PC-3 (cell line): ENCODE measurements at regions not wholly inside any gene's neighbourhood (a gene's known extent, or its start where the extent isn't known, plus 50 kb on each side); places are given as distances from the start of the nearest gene placed in this dataset.

Experiments used
- ATAC-seq: fragments of 200-7000 bp; cut with Tn5 transposase; 2 replicates; pipeline ENCODE4 v1.9.1; 2020; ENCODE audit warnings: mild to moderate bottlenecking, moderate library complexity
- BruUV-seq: library from RNA; stranded (reverse); fragments of 400-500 nt; replicated peaks from 2 replicates; lab custom pipeline; 2021; lab: Mats Ljungman, UMichigan
- CTCF ChIA-PET: fragments of 300-600 bp; sonication (Branson Sonifier 250); formaldehyde crosslinking; loops from one replicate; lab custom pipeline; 2022; ENCODE audit warnings: antibody characterized with exemption; lab: Charles Lee
- POLR2A ChIA-PET: fragments of 300-600 bp; sonication (Branson Sonifier 250); formaldehyde crosslinking; loops from one replicate; lab custom pipeline; 2022; ENCODE audit warnings: antibody characterized with exemption; ENCODE audit not compliant: unreplicated experiment; lab: Charles Lee
- DNase-seq: peaks from one replicate; pipeline ENCODE4 v3.0.0-alpha.2; 2015
- H2AFZ ChIP-seq: fragments of 300-600 bp; sonication (generic); 2 replicates; pipeline ENCODE4 v1.6.0; 2016; ENCODE audit warnings: antibody characterized with exemption, low read length
- H3F3A ChIP-seq: fragments of 300-600 bp; sonication (generic); one replicate; pipeline ENCODE4 v1.6.0; 2017; ENCODE audit warnings: antibody characterized with exemption, low read length, control low read depth, mild to moderate bottlenecking; ENCODE audit not compliant: unreplicated experiment
- H3K27ac ChIP-seq: fragments of 300-600 bp; sonication (generic); 2 replicates; pipeline ENCODE4 v1.5.1; 2016; ENCODE audit warnings: mild to moderate bottlenecking, low read length
- H3K27me3 ChIP-seq: fragments of 300-600 bp; sonication (generic); 2 replicates; pipeline ENCODE4 v1.6.1; 2016; ENCODE audit warnings: low read length, mixed read lengths
- H3K36me3 ChIP-seq: fragments of 300-600 bp; sonication (generic); 2 replicates; pipeline ENCODE4 v1.6.1; 2016; ENCODE audit warnings: low read depth, mixed run types, low read length, mixed read lengths
- H3K4me1 ChIP-seq: fragments of 300-600 bp; sonication (generic); 2 replicates; pipeline ENCODE4 v1.5.1; 2016; ENCODE audit warnings: low read length; ENCODE audit not compliant: insufficient read depth
- H3K4me2 ChIP-seq: fragments of 300-600 bp; sonication (generic); 2 replicates; pipeline ENCODE4 v1.6.0; 2016; ENCODE audit warnings: low read length
- H3K4me3 ChIP-seq: fragments of 300-600 bp; sonication (generic); 2 replicates; pipeline ENCODE4 v1.5.1; 2016; ENCODE audit warnings: mild to moderate bottlenecking, low read length, mixed read lengths
- H3K79me2 ChIP-seq: fragments of 300-600 bp; sonication (generic); 2 replicates; pipeline ENCODE4 v1.6.1; 2017; ENCODE audit warnings: low read length, mixed read lengths
- H3K9ac ChIP-seq: fragments of 300-600 bp; sonication (generic); 2 replicates; pipeline ENCODE4 v1.6.0; 2016; ENCODE audit warnings: mild to moderate bottlenecking, low read length
- H3K9me2 ChIP-seq: fragments of 300-600 bp; sonication (generic); replicated peaks from 2 replicates; pipeline ENCODE4 v1.6.1; 2016; ENCODE audit warnings: mixed run types, low read length, mixed read lengths
- H3K9me3 ChIP-seq: fragments of 300-600 bp; sonication (generic); 2 replicates; pipeline ENCODE4 v1.6.1; 2016; ENCODE audit warnings: low read length, mixed read lengths
- H4K20me1 ChIP-seq: fragments of 300-600 bp; sonication (generic); 2 replicates; pipeline ENCODE4 v1.6.1; 2016; ENCODE audit warnings: low read length, mixed read lengths
- CTCF ChIP-seq: fragments of 300-600 bp; sonication (generic); conservative IDR thresholded peaks from 2 replicates; pipeline ENCODE4 v1.5.1; 2017; ENCODE audit warnings: antibody characterized with exemption, low read depth, mild to moderate bottlenecking, low read length
- EZH2 ChIP-seq: fragments of 300-600 bp; sonication (generic); IDR thresholded peaks from one replicate; pipeline ENCODE4 v1.6.1; 2017; ENCODE audit warnings: antibody characterized with exemption, mild to moderate bottlenecking, low read length; ENCODE audit not compliant: unreplicated experiment
- EZH2phosphoT487 ChIP-seq: fragments of 300-600 bp; sonication (generic); IDR thresholded peaks from 2 replicates; pipeline ENCODE4 v1.6.1; 2018; ENCODE audit warnings: mild to moderate bottlenecking, antibody characterized with exemption, low read length, borderline replicate concordance
- intact Hi-C: fragments of 100-400 bp; cut with micrococcal nuclease; formaldehyde crosslinking; loops from 2 replicates; pipeline ENCODE4 v1.9.0; 2023

GRCh38 chr5:27412384-27412783 is 374.0 kb upstream of the CDH9 start:
- H3K27ac ChIP-seq, result no peak overlapping the region
- H3F3A ChIP-seq, result no peaks in the 10 kb centered on the region
- no peaks in the 10 kb centered on the region for H3K36me3 ChIP-seq
- no TSS peak for BruUV-seq
- no peak overlapping the region for H3K9ac ChIP-seq
- H3K9me2 ChIP-seq, result no peaks in the 10 kb centered on the region
- no peak overlapping the region for H3K4me3 ChIP-seq
- DNase-seq (peak; percentile 24), ATAC-seq (peak; percentile 87)
- TF ChIP-seq EZH2, result no peak
- TF ChIP-seq EZH2phosphoT487, result no peak
- TF ChIP-seq CTCF, result no peak
- ChIA-PET POLR2A (no interaction called here), CTCF (no interaction called here)
- no peaks in the 10 kb centered on the region for H3K27me3 ChIP-seq
- intact Hi-C loops, result no loop called here
- H3K9me3 ChIP-seq, result no peaks in the 10 kb centered on the region
- H3K4me1 ChIP-seq, result 0 out of 2 replicates have a peak, but pooled peaks cover 4% of the 10 kb centered on the region
- H3K4me2 ChIP-seq, result no peak overlapping the region
- H3K79me2 ChIP-seq, result no peaks in the 10 kb centered on the region
- H2AFZ ChIP-seq, result 0 out of 2 replicates have a peak overlapping the region, but pooled peaks have one; percentile 16
- H4K20me1 ChIP-seq, result no peaks in the 10 kb centered on the region

GRCh38 chr5:27406020-27406419 is 367.6 kb upstream of the CDH9 start:
- H3F3A ChIP-seq, result no peaks in the 10 kb centered on the region
- no peak overlapping the region for H2AFZ ChIP-seq
- no peaks in the 10 kb centered on the region for H3K4me1 ChIP-seq
- BruUV-seq, result no TSS peak
- H3K79me2 ChIP-seq, result no peaks in the 10 kb centered on the region
- H3K4me3 ChIP-seq, result no peak overlapping the region
- no peaks in the 10 kb centered on the region for H3K9me3 ChIP-seq
- CTCF ChIA-PET, result no interaction called here
- no peaks in the 10 kb centered on the region for H3K36me3 ChIP-seq
- TF ChIP-seq EZH2 (no peak), EZH2phosphoT487 (no peak), CTCF (no peak)
- POLR2A ChIA-PET, result no interaction called here
- ATAC-seq (no peak), DNase-seq (no peak)
- no peak overlapping the region for H3K4me2 ChIP-seq
- H3K9me2 ChIP-seq, result no peaks in the 10 kb centered on the region
- H4K20me1 ChIP-seq, result no peaks in the 10 kb centered on the region
- no peak overlapping the region for H3K9ac ChIP-seq
- H3K27me3 ChIP-seq, result no peaks in the 10 kb centered on the region
- intact Hi-C loops, result loop anchor here (10.0 kb wide), 2 partner anchors 281 to 381 kb away; no protein-coding TSS in a partner anchor
- H3K27ac ChIP-seq, result no peak overlapping the region

- Histone ChIP-seq H3K9me2 (no peaks in the 10 kb centered on the region), H3K9ac (peak overlapping the region; percentile 35; the same call in 1 of the 2 replicates), H3K4me3 (peak overlapping the region; percentile 76), H3K9me3 (no peaks in the 10 kb centered on the region), H3K36me3 (no peaks in the 10 kb centered on the region), H3K27ac (no peak overlapping the region), H3F3A (no peaks in the 10 kb centered on the region), H3K4me2 (peak overlapping the region; percentile 85), H3K79me2 (no peaks in the 10 kb centered on the region), H3K4me1 (no peaks in the 10 kb centered on the region), H4K20me1 (no peaks in the 10 kb centered on the region), H3K27me3 (no peaks in the 10 kb centered on the region), H2AFZ (peak overlapping the region; percentile 96)
- peak; percentile 66 for ATAC-seq
- TF ChIP-seq EZH2phosphoT487, result no peak
- no peak for TF ChIP-seq CTCF
- TF ChIP-seq EZH2, result no peak
- intact Hi-C loops, result loop anchor here (10.0 kb wide), 2 partner anchors 279 to 379 kb away; no protein-coding TSS in a partner anchor
- ChIA-PET POLR2A (no interaction called here), CTCF (interaction anchor here (0.6 kb wide), 1 partner anchor 15 kb away, joined by 3 read pairs; no protein-coding TSS in a partner anchor)
- BruUV-seq, result no TSS peak
- peak; percentile 46 for DNase-seq
Observed at GRCh38 chr5:27403243-27403882, 365.0 kb upstream of the CDH9 start.
